ENCODE measurements at regions not wholly inside any gene's neighbourhood (a gene's known extent, or its start where the extent isn't known, plus 50 kb on each side); places are given as distances from the start of the nearest gene placed in this dataset.

DNA sequence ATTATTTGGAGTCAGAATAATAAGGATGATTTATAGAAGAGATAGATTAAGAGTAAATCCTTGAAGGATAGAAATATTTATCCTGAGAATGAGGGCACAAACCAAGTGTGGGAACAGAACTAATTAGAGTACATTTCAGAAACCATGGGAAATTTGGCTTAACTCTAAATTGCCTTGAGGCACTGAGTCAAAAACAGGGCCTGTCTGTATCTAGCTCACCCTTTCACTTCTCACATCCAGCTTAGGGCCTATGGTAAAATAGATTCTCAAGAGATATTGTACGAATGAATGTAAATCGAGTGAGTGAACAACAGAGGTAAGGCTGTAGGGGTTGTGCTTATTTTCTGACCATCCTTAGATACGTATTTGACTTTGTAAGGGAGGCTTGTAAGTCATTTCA, 586.1 kb upstream of the DPPA4 start:
- Histone ChIP-seq H3K4me2 (no peak overlapping the region), H3K79me2 (ENCODE audit: insufficient read depth, low read depth) (no peaks in the 10 kb centered on the region), H3K36me3 (ENCODE audit: insufficient read depth) (no peaks in the 10 kb centered on the region), H2AFZ (ENCODE audit: low read depth) (no peak overlapping the region), H3K4me1 (ENCODE audit: low read depth, poor library complexity, severe bottlenecking) (peaks cover 44% of the 10 kb centered on the region), H4K20me1 (ENCODE audit: insufficient read depth) (no peaks in the 10 kb centered on the region), H3K9ac (no peak overlapping the region), H3K4me3 (IDR thresholded peaks at IDR 0.05; ENCODE audit: insufficient read depth, low read depth, low read length) (no peak overlapping the region), H3K27ac (no peak overlapping the region), H3K27me3 (ENCODE audit: insufficient read depth, low read depth) (no peaks in the 10 kb centered on the region)
- TF ChIP-seq CTCF (conservative IDR thresholded peaks at IDR 0.05; ENCODE audit: low read depth, low read length) = no peak

GRCh38 chr3:109924196-109924595, 586.9 kb upstream of the DPPA4 start:
- H4K20me1 ChIP-seq (ENCODE audit: insufficient read depth) = no peaks in the 10 kb centered on the region
- no peaks in the 10 kb centered on the region for H3K27me3 ChIP-seq (ENCODE audit: insufficient read depth, low read depth)
- peaks cover 36% of the 10 kb centered on the region for H3K4me1 ChIP-seq (ENCODE audit: low read depth, poor library complexity, severe bottlenecking)
- no peak overlapping the region for H3K9ac ChIP-seq
- no peak overlapping the region for H3K4me2 ChIP-seq
- no peaks in the 10 kb centered on the region for H3K79me2 ChIP-seq (ENCODE audit: insufficient read depth, low read depth)
- H2AFZ ChIP-seq (ENCODE audit: low read depth) = no peak overlapping the region
- H3K27ac ChIP-seq = no peak overlapping the region
- TF ChIP-seq CTCF (conservative IDR thresholded peaks at IDR 0.05; ENCODE audit: low read depth, low read length) = no peak
- no peak overlapping the region for H3K4me3 ChIP-seq (IDR thresholded peaks at IDR 0.05; ENCODE audit: insufficient read depth, low read depth, low read length)
- H3K36me3 ChIP-seq (ENCODE audit: insufficient read depth) = no peaks in the 10 kb centered on the region

DNA sequence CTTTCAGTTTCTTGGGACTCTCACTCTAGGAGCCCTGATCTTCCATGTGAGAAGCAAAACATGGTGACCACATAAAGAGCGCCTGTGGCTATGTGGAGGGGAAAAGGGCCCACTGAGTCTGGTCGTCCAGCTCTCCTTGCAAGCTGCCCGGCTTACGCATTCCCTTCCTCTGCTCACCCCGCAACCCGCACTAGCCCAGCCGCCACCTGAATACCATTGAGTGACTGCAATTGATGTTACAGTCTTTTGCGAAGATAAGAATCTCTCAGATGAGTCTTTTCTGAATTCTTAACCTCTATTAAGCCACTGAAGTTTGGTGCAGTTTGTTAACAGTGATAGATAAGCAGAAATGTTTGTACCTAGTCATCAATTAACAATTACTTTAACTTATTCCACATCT, 589.0 kb upstream of the DPPA4 start:
- H3K9ac ChIP-seq = no peak overlapping the region
- no peak overlapping the region for H3K4me3 ChIP-seq (IDR thresholded peaks at IDR 0.05; ENCODE audit: insufficient read depth, low read depth, low read length)
- H2AFZ ChIP-seq (ENCODE audit: low read depth) = no peak overlapping the region
- TF ChIP-seq CTCF (conservative IDR thresholded peaks at IDR 0.05; ENCODE audit: low read depth, low read length) = no peak
- peaks cover 14% of the 10 kb centered on the region for H3K4me1 ChIP-seq (ENCODE audit: low read depth, poor library complexity, severe bottlenecking)
- H3K27me3 ChIP-seq (ENCODE audit: insufficient read depth, low read depth) = no peaks in the 10 kb centered on the region
- H3K36me3 ChIP-seq (ENCODE audit: insufficient read depth) = no peaks in the 10 kb centered on the region
- no peaks in the 10 kb centered on the region for H4K20me1 ChIP-seq (ENCODE audit: insufficient read depth)
- H3K27ac ChIP-seq = no peak overlapping the region
- no peaks in the 10 kb centered on the region for H3K79me2 ChIP-seq (ENCODE audit: insufficient read depth, low read depth)
- no peak overlapping the region for H3K4me2 ChIP-seq

- Histone ChIP-seq H3K36me3 (ENCODE audit: insufficient read depth) (no peaks in the 10 kb centered on the region), H3K4me3 (IDR thresholded peaks at IDR 0.05; ENCODE audit: insufficient read depth, low read depth, low read length) (no peak overlapping the region), H3K27ac (no peak overlapping the region), H3K4me2 (no peak overlapping the region), H3K79me2 (ENCODE audit: insufficient read depth, low read depth) (no peaks in the 10 kb centered on the region), H2AFZ (ENCODE audit: low read depth) (no peak overlapping the region), H3K4me1 (ENCODE audit: low read depth, poor library complexity, severe bottlenecking) (peaks cover 6% of the 10 kb centered on the region), H3K9ac (no peak overlapping the region), H4K20me1 (ENCODE audit: insufficient read depth) (no peaks in the 10 kb centered on the region), H3K27me3 (ENCODE audit: insufficient read depth, low read depth) (no peaks in the 10 kb centered on the region)
- no peak for TF ChIP-seq CTCF (conservative IDR thresholded peaks at IDR 0.05; ENCODE audit: low read depth, low read length)
These were observed 589.8 kb upstream of the DPPA4 start for GRCh38 chr3:109927161-109927560.

DNA sequence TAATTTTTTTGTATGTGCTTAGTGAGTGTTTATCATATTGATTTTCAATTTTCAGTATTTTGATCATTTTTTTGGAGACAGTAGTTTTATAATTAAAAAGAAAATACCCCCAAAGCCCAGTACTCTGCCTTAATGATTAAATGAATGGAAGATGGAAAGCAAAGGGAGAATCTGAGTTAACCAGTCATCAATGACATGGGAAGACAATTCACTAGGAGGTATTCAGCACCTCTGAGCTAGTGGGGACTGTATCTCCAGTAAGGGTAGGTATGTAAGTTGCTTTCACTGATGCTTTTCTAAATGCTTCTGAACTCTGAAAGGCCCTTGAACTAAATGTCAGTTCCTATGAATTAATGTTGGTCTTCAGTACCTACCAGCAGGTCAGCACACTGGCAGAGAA, 590.4 kb upstream of the DPPA4 start:
- H3K27me3 ChIP-seq (ENCODE audit: insufficient read depth, low read depth) = no peaks in the 10 kb centered on the region
- TF ChIP-seq CTCF (conservative IDR thresholded peaks at IDR 0.05; ENCODE audit: low read depth, low read length) = no peak
- H3K79me2 ChIP-seq (ENCODE audit: insufficient read depth, low read depth) = no peaks in the 10 kb centered on the region
- no peak overlapping the region for H3K9ac ChIP-seq
- no peak overlapping the region for H3K4me2 ChIP-seq
- no peak overlapping the region for H3K4me3 ChIP-seq (IDR thresholded peaks at IDR 0.05; ENCODE audit: insufficient read depth, low read depth, low read length)
- H4K20me1 ChIP-seq (ENCODE audit: insufficient read depth) = no peaks in the 10 kb centered on the region
- peaks cover under 1% of the 10 kb centered on the region for H3K4me1 ChIP-seq (ENCODE audit: low read depth, poor library complexity, severe bottlenecking)
- no peak overlapping the region for H3K27ac ChIP-seq
- H2AFZ ChIP-seq (ENCODE audit: low read depth) = no peak overlapping the region
- no peaks in the 10 kb centered on the region for H3K36me3 ChIP-seq (ENCODE audit: insufficient read depth)
